Adrenal gland (tissue), 9 donors: ENCODE measurements at regions not wholly inside any gene's neighbourhood (a gene's known extent, or its start where the extent isn't known, plus 50 kb on each side); places are given as distances from the start of the nearest gene placed in this dataset.
"Not testable (repeated sequence)": the region's sequence is repeated elsewhere in the genome, so short reads cannot be mapped to it uniquely, and the experiment has no call there.

Experiments
- DNase-seq, 7 donors: peaks; one replicate each; pipeline ENCODE4 v3.0.0-alpha.2; 2019 to 2020
- H3K27ac ChIP-seq, 5 donors: fragments of 200-600 bp; sonication (generic) in 4 of 5; 1 replicate in 3 of 5; 2 replicates in 2 of 5; pipeline versions ENCODE4 v1.5.1 to v1.8.0; 2016 to 2020; ENCODE audit warnings: mild to moderate bottlenecking in 1 of 5
- H3K27me3 ChIP-seq: fragments of 200-600 bp; 2 replicates; pipeline ENCODE4 v1.8.0; 2021
- H3K36me3 ChIP-seq, 2 donors: fragments of 200-600 bp; replicated peaks in 1 of 2; 1 replicate in 1 of 2; 2 replicates in 1 of 2; pipeline versions ENCODE4 v1.5.1 to v1.8.0; 2018 to 2022
- H3K4me1 ChIP-seq, 2 donors: fragments of 200-600 bp; replicated peaks in 1 of 2; 1 replicate in 1 of 2; 2 replicates in 1 of 2; pipeline versions ENCODE4 v1.5.1 to v1.8.0; 2018 to 2021
- H3K4me3 ChIP-seq, 4 donors: fragments of 200-600 bp; sonication (generic) in 3 of 4; one replicate each; pipeline ENCODE4 v1.5.1; 2016 to 2018
- H3K9me3 ChIP-seq, 3 donors: fragments of 200-600 bp; sonication (generic) in 1 of 3; replicated peaks in 1 of 3; 1 replicate in 2 of 3; 2 replicates in 1 of 3; pipeline versions ENCODE4 v1.5.1 to v1.8.0; 2016 to 2021
- POLR2A ChIP-seq, 2 donors: fragments of 450-650 bp; IDR thresholded peaks; one replicate each; pipeline ENCODE4 v1.6.1; 2017; ENCODE audit warnings: antibody characterized with exemption in 2 of 2, mild to moderate bottlenecking in 2 of 2, moderate library complexity in 1 of 2
- WGBS, 4 donors: extraction: QIAGEN DNeasy Blood & Tissue Kit in 2 of 4; methylation state at CpG; one replicate each; pipeline versions ENCODE4 v1.1.5 to v1.1.7; 2013 to 2017; 5-methylcytosine and 5-hydroxymethylcytosine counted together
- intact Hi-C, 2 donors: fragments of 100-400 bp; cut with DNase I; formaldehyde crosslinking; loops; one replicate each; pipeline versions ENCODE4 v1.14.1 to v1.15.0; 2022 to 2023
- TF ChIP-seq, protein P1 (sequence below), 6 experiments: fragments of 450-650 bp in 4 of 6; fragments of 200-600 bp in 2 of 6; sonication (generic) in 1 of 6; IDR thresholded peaks; 1 replicate in 5 of 6; 2 replicates in 1 of 6; pipeline versions ENCODE4 v1.5.1 to v1.8.0; 2016 to 2021; ENCODE audit warnings: antibody characterized with exemption in 6 of 6, mild to moderate bottlenecking in 2 of 6, moderate library complexity in 1 of 6
- donor health status: healthy with polysubstance abuse.
- donor health status: Bipolar disorder and iron deficiency.
- donor health status: DM: yes; HTN: yes; CAD: no.
- donor health status: DM: no; HTN: no; CAD: no.
- donor health status: DM: no; HTN: no; CAD: no.

DNA sequence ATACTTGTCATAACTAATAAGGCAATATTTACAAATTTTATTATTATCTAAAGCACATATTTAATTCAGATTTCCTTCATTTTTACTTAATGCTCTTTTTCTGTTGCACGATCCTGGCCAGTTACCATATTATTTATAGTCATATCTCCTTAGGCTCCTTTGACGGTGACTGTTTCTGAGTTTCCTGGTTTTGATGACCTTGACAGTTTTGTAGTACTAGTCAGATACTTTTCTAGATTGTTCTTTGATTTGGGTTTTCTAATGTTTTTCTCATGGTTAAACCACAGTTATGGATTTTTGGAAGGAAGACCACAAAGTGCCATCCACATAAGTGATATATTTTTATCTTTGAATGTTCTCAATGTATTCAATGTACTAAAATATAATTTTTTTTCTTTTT lies 171.0 kb upstream of the NANOGP8 start:
- no peak overlapping the region for H3K27ac ChIP-seq
- no peak for TF ChIP-seq POLR2A (IDR thresholded peaks at IDR 0.05)
- TF ChIP-seq, protein P1, sequence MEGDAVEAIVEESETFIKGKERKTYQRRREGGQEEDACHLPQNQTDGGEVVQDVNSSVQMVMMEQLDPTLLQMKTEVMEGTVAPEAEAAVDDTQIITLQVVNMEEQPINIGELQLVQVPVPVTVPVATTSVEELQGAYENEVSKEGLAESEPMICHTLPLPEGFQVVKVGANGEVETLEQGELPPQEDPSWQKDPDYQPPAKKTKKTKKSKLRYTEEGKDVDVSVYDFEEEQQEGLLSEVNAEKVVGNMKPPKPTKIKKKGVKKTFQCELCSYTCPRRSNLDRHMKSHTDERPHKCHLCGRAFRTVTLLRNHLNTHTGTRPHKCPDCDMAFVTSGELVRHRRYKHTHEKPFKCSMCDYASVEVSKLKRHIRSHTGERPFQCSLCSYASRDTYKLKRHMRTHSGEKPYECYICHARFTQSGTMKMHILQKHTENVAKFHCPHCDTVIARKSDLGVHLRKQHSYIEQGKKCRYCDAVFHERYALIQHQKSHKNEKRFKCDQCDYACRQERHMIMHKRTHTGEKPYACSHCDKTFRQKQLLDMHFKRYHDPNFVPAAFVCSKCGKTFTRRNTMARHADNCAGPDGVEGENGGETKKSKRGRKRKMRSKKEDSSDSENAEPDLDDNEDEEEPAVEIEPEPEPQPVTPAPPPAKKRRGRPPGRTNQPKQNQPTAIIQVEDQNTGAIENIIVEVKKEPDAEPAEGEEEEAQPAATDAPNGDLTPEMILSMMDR (IDR thresholded peaks at IDR 0.05) = no peak
- H3K27me3 ChIP-seq = no peaks in the 10 kb centered on the region
- H3K9me3 ChIP-seq = no peaks in the 10 kb centered on the region
- WGBS, 4 donors = 25 to 41% (median 34%) methylated on average over 2 of the region's 2 CpGs
- no peak for DNase-seq
- no peaks in the 10 kb centered on the region for H3K36me3 ChIP-seq
- no peak overlapping the region for H3K4me3 ChIP-seq
- H3K4me1 ChIP-seq = no peaks in the 10 kb centered on the region
- intact Hi-C loops = no loop called here

GRCh38 chr15:35254908-35255307 lies 169.8 kb upstream of the NANOGP8 start:
- H3K4me3 ChIP-seq, H3K36me3 ChIP-seq, H3K9me3 ChIP-seq, H3K27ac ChIP-seq, intact Hi-C loops, H3K4me1 ChIP-seq, H3K27me3 ChIP-seq, DNase-seq: not testable (repeated sequence)
- 91 to 97% (median 95%) methylated on average over 5 of the region's 5 CpGs for WGBS, 4 donors

DNA sequence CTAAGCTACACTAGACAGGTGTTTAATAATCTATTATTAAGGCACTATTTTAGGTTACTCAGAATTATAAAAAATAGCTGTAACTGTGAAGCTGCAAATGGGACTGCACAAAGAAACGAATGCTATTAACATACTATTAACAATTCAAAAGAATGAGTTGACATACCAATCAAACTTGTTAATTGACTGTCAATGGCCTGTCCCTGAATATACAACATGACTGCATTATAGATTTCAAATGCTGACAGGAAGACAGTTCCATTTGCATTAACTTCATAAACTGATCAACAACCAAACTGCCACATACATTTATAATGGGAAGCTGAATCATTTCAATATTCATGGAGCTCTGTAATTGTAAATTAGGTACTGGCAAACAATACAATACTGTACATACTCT lies 169.0 kb upstream of the NANOGP8 start:
- intact Hi-C loops = no loop called here
- Histone ChIP-seq H3K27ac (no peak overlapping the region), H3K4me1 (no peaks in the 10 kb centered on the region), H3K27me3 (no peaks in the 10 kb centered on the region), H3K4me3 (no peak overlapping the region), H3K36me3 (no peaks in the 10 kb centered on the region), H3K9me3 (no peaks in the 10 kb centered on the region)
- 74 to 87% (median 78%) methylated on average over 1 of the region's 1 CpG for WGBS, 4 donors
- no peak for DNase-seq
- TF ChIP-seq POLR2A (IDR thresholded peaks at IDR 0.05) = no peak
- TF ChIP-seq, protein P1 (IDR thresholded peaks at IDR 0.05) = no peak

DNA sequence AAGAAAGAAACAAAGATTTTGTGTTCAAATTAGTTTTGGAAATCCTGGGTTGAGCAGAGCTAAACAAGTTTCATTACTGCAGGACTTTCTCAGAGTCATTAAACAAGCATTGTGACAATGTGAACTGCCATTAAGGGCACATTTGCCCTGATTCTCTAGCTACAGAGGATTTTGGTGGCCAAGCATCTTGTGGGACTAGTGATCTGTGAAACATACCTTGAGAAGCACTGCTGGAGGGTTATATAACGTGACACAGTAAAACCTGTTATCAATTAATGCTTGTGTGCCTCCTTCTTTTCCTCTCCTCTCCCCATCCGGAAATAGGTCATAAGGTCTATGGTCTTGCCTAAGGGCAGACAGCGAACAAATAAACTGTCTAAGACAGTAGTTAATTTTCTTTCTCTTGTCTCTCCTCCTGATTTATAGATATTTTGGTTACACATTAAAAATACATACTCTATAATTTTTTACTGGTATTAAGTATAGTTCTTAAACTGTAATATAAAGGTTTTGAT lies 167.3 kb upstream of the NANOGP8 start:
- H3K9me3 ChIP-seq = no peaks in the 10 kb centered on the region
- no peak for DNase-seq
- H3K4me3 ChIP-seq = no peak overlapping the region
- no peaks in the 10 kb centered on the region for H3K36me3 ChIP-seq
- intact Hi-C loops = no loop called here
- H3K4me1 ChIP-seq = no peaks in the 10 kb centered on the region
- WGBS, 4 donors = 80 to 89% (median 84%) methylated on average over 3 of the region's 3 CpGs
- no peaks in the 10 kb centered on the region for H3K27me3 ChIP-seq
- H3K27ac ChIP-seq = no peak overlapping the region
- TF ChIP-seq POLR2A (IDR thresholded peaks at IDR 0.05) = no peak
- TF ChIP-seq, protein P1 (IDR thresholded peaks at IDR 0.05) = no peak

- no peak for DNase-seq
- TF ChIP-seq, protein P1 (IDR thresholded peaks at IDR 0.05) = no peak
- TF ChIP-seq POLR2A (IDR thresholded peaks at IDR 0.05) = no peak
Observed at GRCh38 chr15:35247150-35247549, 162.1 kb upstream of the NANOGP8 start.

More at GRCh38 chr15:35247150-35247549, 162.1 kb upstream of the NANOGP8 start:
- Histone ChIP-seq H3K27me3 (no peaks in the 10 kb centered on the region), H3K4me1 (no peaks in the 10 kb centered on the region), H3K4me3 (no peak overlapping the region), H3K36me3 (no peaks in the 10 kb centered on the region), H3K27ac (no peak overlapping the region), H3K9me3 (no peaks in the 10 kb centered on the region)
- intact Hi-C loops = no loop called here
